Astrocyte of the cerebellum (primary cell): ENCODE measurements at regions not wholly inside any gene's neighbourhood (a gene's known extent, or its start where the extent isn't known, plus 50 kb on each side); places are given as distances from the start of the nearest gene placed in this dataset.

ENCODE experiments used
- DNase-seq: peaks from one replicate; pipeline ENCODE4 v3.0.0-alpha.2; 2011; ENCODE audit warnings: low read depth
- H3K4me3 ChIP-seq: 2 replicates; pipeline ENCODE4 v1.5.1; 2011; ENCODE audit warnings: mild to moderate bottlenecking, low read depth, low read length, moderate library complexity
- in situ Hi-C: cut with HindIII; loops from 2 replicates; pipeline ENCODE4 v1.10.0; 2017; ENCODE audit warnings: low sequenced_read_pairs
- TF ChIP-seq, protein P1 (sequence below): IDR thresholded peaks from 2 replicates; pipeline ENCODE4 v1.5.1; 2012; ENCODE audit warnings: low read length, low read depth, moderate library complexity, mild to moderate bottlenecking; ENCODE audit errors: missing control alignments

DNA sequence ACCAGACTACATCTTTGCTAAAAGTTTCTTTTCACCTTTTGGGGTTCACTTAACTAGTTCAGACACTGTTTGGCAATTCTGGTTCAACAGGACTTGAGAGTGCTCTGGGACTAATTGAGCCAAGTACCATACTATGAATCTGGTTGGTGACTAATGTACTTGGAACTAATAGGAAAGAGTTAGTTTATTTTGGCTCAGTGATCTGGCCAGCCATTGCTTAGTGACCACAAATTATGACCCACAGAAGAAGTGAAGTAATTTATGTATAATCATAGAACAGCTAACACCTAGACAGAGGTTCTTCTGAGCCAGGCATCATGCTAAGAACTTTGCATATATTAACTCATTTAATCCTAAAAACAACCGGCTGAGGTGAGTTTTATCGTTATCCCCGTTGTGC, 126.5 kb upstream of the JCAD start:
- in situ Hi-C loops = no loop called here
- TF ChIP-seq, protein P1, sequence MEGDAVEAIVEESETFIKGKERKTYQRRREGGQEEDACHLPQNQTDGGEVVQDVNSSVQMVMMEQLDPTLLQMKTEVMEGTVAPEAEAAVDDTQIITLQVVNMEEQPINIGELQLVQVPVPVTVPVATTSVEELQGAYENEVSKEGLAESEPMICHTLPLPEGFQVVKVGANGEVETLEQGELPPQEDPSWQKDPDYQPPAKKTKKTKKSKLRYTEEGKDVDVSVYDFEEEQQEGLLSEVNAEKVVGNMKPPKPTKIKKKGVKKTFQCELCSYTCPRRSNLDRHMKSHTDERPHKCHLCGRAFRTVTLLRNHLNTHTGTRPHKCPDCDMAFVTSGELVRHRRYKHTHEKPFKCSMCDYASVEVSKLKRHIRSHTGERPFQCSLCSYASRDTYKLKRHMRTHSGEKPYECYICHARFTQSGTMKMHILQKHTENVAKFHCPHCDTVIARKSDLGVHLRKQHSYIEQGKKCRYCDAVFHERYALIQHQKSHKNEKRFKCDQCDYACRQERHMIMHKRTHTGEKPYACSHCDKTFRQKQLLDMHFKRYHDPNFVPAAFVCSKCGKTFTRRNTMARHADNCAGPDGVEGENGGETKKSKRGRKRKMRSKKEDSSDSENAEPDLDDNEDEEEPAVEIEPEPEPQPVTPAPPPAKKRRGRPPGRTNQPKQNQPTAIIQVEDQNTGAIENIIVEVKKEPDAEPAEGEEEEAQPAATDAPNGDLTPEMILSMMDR = no peak
- DNase-seq = peak; percentile 92
- no peak overlapping the region for H3K4me3 ChIP-seq

DNA sequence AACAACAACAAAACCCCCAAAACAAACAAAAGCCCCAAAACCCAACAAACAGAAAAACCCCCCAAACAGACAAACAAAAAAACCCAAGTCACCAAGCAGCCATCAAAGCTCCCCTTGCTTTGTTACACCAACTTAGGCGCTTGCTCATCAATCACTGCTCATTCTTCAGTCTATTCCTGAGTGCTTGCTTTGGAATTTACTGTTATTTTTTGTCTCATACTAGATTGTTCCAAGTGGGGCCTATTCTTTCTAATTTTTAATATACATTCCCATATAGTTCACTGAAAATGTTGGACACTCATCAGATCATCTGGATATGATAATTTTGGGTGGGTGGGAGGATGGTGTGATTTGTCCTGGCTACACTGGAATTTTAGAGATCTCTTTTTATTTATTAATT, 126.0 kb upstream of the JCAD start:
- DNase-seq = no peak
- TF ChIP-seq, protein P1 = no peak
- in situ Hi-C loops = no loop called here
- H3K4me3 ChIP-seq = no peak overlapping the region

DNA sequence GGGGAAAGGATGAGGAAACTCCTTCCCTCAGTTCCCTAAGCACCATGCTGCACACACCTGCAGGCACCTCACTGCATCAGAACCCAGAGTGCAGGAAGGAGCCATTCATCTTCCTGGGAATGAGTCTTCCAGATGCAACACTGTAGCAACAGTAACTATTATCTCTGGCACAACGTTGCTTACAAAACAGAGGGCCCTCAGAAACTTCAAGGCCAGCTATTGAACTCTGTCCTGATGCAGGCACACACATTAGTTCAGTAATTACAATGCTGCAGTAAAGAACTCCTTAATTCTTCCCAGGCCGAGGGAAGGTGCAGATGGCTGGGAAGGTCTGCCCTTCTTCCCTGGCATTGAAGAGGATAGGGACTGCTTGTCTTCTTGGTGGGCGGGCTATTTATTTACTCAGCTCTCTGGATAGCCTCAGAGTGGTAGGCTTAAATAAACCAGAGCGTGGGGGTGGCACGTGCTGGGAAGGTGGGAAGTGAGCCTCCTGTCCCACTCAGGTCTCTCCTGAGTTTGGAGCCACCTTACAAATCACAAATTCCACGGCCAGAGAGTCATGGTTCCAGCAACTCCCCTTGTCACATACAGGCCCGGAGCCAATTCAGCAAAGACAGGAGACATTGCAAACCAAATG, 125.1 kb upstream of the JCAD start:
- TF ChIP-seq, protein P1 = no peak
- in situ Hi-C loops = no loop called here

DNA sequence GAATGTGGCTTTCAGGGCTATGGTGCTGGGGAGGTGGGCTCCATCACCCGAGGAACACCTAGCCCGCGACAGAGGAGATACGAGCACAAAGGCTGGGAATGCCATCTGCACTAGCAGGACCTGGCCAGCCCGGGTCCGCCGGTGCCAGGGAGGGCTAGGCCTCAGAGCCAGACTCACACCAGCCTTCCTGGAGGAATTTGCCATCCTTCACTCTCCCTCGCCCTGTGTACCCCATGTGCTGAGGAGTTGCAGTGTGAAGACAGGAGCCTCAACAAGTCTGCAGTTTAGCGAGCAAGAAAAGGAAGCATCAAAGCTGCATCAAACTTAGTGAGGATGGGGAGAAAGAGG, 123.6 kb upstream of the JCAD start:
- H3K4me3 ChIP-seq = no peak overlapping the region
- TF ChIP-seq, protein P1 = no peak
- in situ Hi-C loops = no loop called here
- DNase-seq = no peak

More for the DNA sequence above, 125.1 kb upstream of the JCAD start:
- H3K4me3 ChIP-seq = no peak overlapping the region
- DNase-seq = no peak

DNA sequence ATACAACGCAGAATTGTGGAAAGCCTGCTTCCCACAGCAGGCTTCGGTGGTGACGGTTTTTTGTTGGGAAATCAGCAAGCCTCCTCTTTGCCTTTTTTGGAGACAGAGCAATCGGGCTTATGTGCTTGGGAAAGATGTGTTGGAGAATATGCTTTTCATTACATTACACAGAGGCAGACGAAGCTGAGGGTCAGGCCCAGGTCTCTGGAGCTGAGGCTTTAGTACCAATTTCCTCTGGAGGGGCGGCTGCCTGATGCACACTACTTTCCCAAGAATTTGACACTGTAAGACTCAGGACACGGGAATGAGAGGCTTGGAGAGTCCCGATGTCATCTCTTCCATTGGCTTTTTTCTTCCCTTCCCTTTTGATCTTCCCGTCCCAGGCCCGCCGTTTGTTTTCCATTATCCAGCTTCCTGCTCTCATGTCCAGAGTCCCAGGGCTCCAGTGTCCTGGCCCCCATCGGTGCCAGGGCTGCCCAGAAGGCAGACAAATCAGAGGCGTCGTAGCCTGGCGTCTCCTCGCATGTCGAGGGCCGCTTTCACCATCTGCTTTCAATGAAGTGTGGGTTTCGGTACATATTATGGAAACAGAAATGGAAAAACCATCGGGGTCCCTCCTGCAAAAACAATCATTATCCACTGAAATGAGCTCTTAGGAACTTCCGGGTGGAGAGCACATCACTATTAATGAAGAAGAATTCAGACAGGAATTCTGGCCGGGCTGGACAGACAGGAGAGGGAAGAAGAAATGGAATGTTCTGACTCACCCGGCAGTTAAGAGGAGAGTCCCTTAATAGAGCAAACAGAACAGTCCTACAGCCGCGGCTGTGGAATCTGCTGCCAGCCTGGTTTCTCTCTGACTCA, 123.0 kb upstream of the JCAD start:
- TF ChIP-seq, protein P1 = no peak
- in situ Hi-C loops = no loop called here
- peak; percentile 68 for DNase-seq
- H3K4me3 ChIP-seq = no peak overlapping the region

DNA sequence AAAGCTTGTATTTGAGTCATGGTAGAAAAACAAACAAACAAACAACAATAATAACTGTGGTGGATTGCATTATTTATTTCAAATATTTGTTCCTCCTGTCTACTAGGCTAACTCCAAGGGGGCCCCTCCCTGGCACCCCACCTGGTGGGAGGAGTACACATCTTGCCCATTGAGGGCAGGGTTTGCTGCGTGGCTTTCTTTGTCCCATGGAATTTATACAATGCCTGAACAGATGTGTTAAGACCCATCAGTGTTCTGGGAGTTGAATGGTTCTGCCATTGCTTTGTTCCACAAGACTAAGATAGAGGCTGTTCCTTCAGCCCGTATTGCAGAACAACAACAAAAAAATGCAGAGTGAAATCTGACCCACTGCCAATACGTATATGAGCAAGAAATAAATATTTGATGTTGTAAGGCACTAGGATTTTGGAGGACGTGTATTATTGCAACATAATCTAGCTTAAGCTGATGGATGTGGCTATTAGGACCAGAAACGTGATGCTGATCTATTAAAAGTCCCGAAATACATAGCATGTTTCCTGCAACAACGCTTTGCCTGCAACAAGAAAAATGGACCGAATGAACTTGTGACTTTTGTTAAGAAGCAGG, 119.1 kb upstream of the JCAD start:
- in situ Hi-C loops = no loop called here
- no peak overlapping the region for H3K4me3 ChIP-seq
- TF ChIP-seq, protein P1 = no peak
- DNase-seq = no peak
